H1 (cell line): ENCODE measurements at regions not wholly inside any gene's neighbourhood (a gene's known extent, or its start where the extent isn't known, plus 50 kb on each side); places are given as distances from the start of the nearest gene placed in this dataset.

ENCODE experiments used
- ATF2 ChIP-seq: IDR thresholded peaks from 2 replicates; pipeline ENCODE4 v1.6.1; 2012; ENCODE audit warnings: low read length, inconsistent platforms
- ATF3 ChIP-seq: IDR thresholded peaks from 2 replicates; pipeline ENCODE4 v1.6.1; 2011; ENCODE audit warnings: low read depth, mild to moderate bottlenecking, low read length; ENCODE audit not compliant: insufficient read depth
- CBX5 ChIP-seq: fragments of 300-800, 300-1000 bp; sonication (generic); IDR thresholded peaks from 2 replicates; pipeline ENCODE4 v1.7.1; 2016; ENCODE audit warnings: antibody characterized with exemption, low read length, low read depth
- CHD7 ChIP-seq: fragments of 300-600 bp; sonication (generic); IDR thresholded peaks from 2 replicates; pipeline ENCODE4 v1.7.1; 2012; ENCODE audit warnings: low read length, moderate library complexity, mild to moderate bottlenecking, inconsistent platforms; ENCODE audit not compliant: insufficient replicate concordance
- JUN ChIP-seq: IDR thresholded peaks from 2 replicates; pipeline ENCODE4 v1.6.1; 2011; ENCODE audit warnings: low read depth, mild to moderate bottlenecking, improper control_type of control experiment, low read length
- POU5F1 ChIP-seq: IDR thresholded peaks from 2 replicates; pipeline ENCODE4 v1.6.1; 2011; ENCODE audit warnings: low read depth, mild to moderate bottlenecking, low read length, moderate library complexity
- RFX5 ChIP-seq: IDR thresholded peaks from 2 replicates; pipeline ENCODE4 v1.6.1; 2011; ENCODE audit warnings: low read depth, low read length, improper control_type of control experiment, borderline replicate concordance
- SIX5 ChIP-seq: IDR thresholded peaks from 2 replicates; pipeline ENCODE4 v1.6.1; 2011; ENCODE audit warnings: mild to moderate bottlenecking, low read depth, low read length
- TCF12 ChIP-seq: IDR thresholded peaks from 2 replicates; pipeline ENCODE4 v1.6.1; 2011; ENCODE audit warnings: low read depth, mild to moderate bottlenecking, low read length

- TF ChIP-seq CHD7 = no peak
- no peak for TF ChIP-seq JUN
- TF ChIP-seq ATF3 = no peak
- no peak for TF ChIP-seq CBX5
- no peak for TF ChIP-seq TCF12
- no peak for TF ChIP-seq RFX5
- TF ChIP-seq SIX5 = no peak
- no peak for TF ChIP-seq POU5F1
- no peak for TF ChIP-seq ATF2
Observed at GRCh38 chr15:69751566-69751965, 298.9 kb downstream of the RPLP1 start (continued).
